Left lobe of liver (tissue), 2 donors: ENCODE measurements at regions not wholly inside any gene's neighbourhood (a gene's known extent, or its start where the extent isn't known, plus 50 kb on each side); places are given as distances from the start of the nearest gene placed in this dataset.

ENCODE experiments used
- ATAC-seq: fragments of 200-7000 bp; cut with Tn5 transposase; one replicate; pipeline ENCODE4 v1.9.1; 2020; ENCODE audit warnings: mild to moderate bottlenecking, moderate library complexity
- DNase-seq: peaks from one replicate; pipeline ENCODE4 v3.0.0-alpha.2; 2020; ENCODE audit warnings: low spot score
- donor health status: DM: no; HTN: no; CAD: no; lungs with moderate emphysema.
- donor health status: DM: no; HTN: yes; CAD: no.

- DNase-seq = no peak
- ATAC-seq = peak; percentile 51
Observed at GRCh38 chr20:40545478-40545877, 143.6 kb downstream of the MAFB start.

GRCh38 chr20:40542065-40542464 is 147.0 kb downstream of the MAFB start:
- DNase-seq (peak; percentile 55), ATAC-seq (peak; percentile 92)

- ATAC-seq = no peak
- DNase-seq = no peak
Observed at GRCh38 chr20:40540166-40540565, 148.9 kb downstream of the MAFB start.

- DNase-seq (no peak), ATAC-seq (no peak)
Observed at GRCh38 chr20:40538131-40538530, 150.9 kb downstream of the MAFB start.

- ATAC-seq (no peak), DNase-seq (no peak)
Observed at GRCh38 chr20:40536808-40537207, 152.2 kb downstream of the MAFB start.

- ATAC-seq = no peak
- DNase-seq = no peak
Observed at GRCh38 chr20:40535816-40536215, 153.2 kb downstream of the MAFB start.

GRCh38 chr20:40532103-40532502 is 156.9 kb downstream of the MAFB start:
- ATAC-seq (peak; percentile 70), DNase-seq (no peak)

- ATAC-seq (no peak), DNase-seq (no peak)
Observed at GRCh38 chr20:40525351-40525750, 163.7 kb downstream of the MAFB start.

GRCh38 chr20:40524071-40524470 is 165.0 kb downstream of the MAFB start:
- DNase-seq = peak; percentile 79

GRCh38 chr20:40522405-40522804 is 166.6 kb downstream of the MAFB start:
- ATAC-seq = no peak
- DNase-seq = no peak

More at GRCh38 chr20:40524071-40524470, 165.0 kb downstream of the MAFB start:
- peak; percentile 94 for ATAC-seq

- DNase-seq (no peak), ATAC-seq (no peak)
Observed at GRCh38 chr20:40521962-40522361, 167.1 kb downstream of the MAFB start.

- ATAC-seq = no peak
- no peak for DNase-seq
Observed at GRCh38 chr20:40519918-40520317, 169.1 kb downstream of the MAFB start.

GRCh38 chr20:40512994-40513393 is 176.0 kb downstream of the MAFB start:
- no peak for ATAC-seq
- DNase-seq = no peak

GRCh38 chr20:40512591-40512990 is 176.4 kb downstream of the MAFB start:
- no peak for ATAC-seq
- DNase-seq = no peak

- ATAC-seq (peak; percentile 95), DNase-seq (peak; percentile 84)
Observed at GRCh38 chr20:40511478-40511877, 177.6 kb downstream of the MAFB start.

- ATAC-seq (no peak), DNase-seq (no peak)
Observed at GRCh38 chr20:40510622-40511021, 178.4 kb downstream of the MAFB start.

GRCh38 chr20:40508821-40509220 is 180.2 kb downstream of the MAFB start:
- ATAC-seq (no peak), DNase-seq (no peak)

- ATAC-seq (peak; percentile 80), DNase-seq (peak; percentile 90)
Observed at GRCh38 chr20:40506537-40506939, 182.5 kb downstream of the MAFB start.

GRCh38 chr20:40503119-40503518 is 185.9 kb downstream of the MAFB start:
- peak; percentile 9 for ATAC-seq
- no peak for DNase-seq

GRCh38 chr20:40502576-40502975 is 186.5 kb downstream of the MAFB start:
- no peak for DNase-seq
- ATAC-seq = no peak

- DNase-seq (no peak), ATAC-seq (no peak)
Observed at GRCh38 chr20:40499391-40499790, 189.6 kb downstream of the MAFB start.

GRCh38 chr20:40497899-40498691 is 190.9 kb downstream of the MAFB start:
- peak; percentile 44 for ATAC-seq
- DNase-seq = peak; percentile 56

GRCh38 chr20:40495956-40496355 is 193.1 kb downstream of the MAFB start:
- DNase-seq (no peak), ATAC-seq (no peak)
